Prostate gland (tissue), 2 donors: ENCODE measurements at regions not wholly inside any gene's neighbourhood (a gene's known extent, or its start where the extent isn't known, plus 50 kb on each side); places are given as distances from the start of the nearest gene placed in this dataset.

Experiments used
- POLR2A ChIP-seq: fragments of 450-650 bp; IDR thresholded peaks from one replicate; pipeline ENCODE4 v1.6.1; 2016; ENCODE audit warnings: antibody characterized with exemption, mild to moderate bottlenecking
- TF ChIP-seq, protein P1 (sequence below), 4 experiments: fragments of 200-600 bp in 2 of 4; fragments of 450-650 bp in 2 of 4; sonication (generic) in 2 of 4; IDR thresholded peaks; 1 replicate in 3 of 4; 2 replicates in 1 of 4; pipeline ENCODE4 v1.5.1; 2016 to 2019; ENCODE audit warnings: antibody characterized with exemption in 4 of 4, mild to moderate bottlenecking in 2 of 4, moderate library complexity in 2 of 4

DNA sequence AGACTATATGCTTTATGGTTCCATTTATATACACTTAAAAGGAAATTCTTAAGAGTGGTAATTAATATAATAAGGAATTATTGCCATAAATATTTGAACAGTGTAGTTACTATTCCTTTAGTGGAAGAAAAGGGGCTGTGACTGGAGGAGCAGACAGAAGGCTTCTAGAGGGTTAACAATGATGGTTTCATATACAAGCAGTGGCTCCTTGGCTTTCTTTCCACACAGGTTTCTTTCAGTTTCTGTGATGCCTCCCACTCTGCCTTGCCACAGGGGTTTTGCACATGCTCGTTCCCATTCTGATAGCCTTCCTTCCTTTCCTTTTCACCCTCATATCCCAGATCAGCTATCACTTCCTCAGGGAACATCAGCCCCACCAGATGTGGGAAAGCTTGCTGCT lies 108.8 kb upstream of the LYSMD4 start:
- TF ChIP-seq, protein P1, sequence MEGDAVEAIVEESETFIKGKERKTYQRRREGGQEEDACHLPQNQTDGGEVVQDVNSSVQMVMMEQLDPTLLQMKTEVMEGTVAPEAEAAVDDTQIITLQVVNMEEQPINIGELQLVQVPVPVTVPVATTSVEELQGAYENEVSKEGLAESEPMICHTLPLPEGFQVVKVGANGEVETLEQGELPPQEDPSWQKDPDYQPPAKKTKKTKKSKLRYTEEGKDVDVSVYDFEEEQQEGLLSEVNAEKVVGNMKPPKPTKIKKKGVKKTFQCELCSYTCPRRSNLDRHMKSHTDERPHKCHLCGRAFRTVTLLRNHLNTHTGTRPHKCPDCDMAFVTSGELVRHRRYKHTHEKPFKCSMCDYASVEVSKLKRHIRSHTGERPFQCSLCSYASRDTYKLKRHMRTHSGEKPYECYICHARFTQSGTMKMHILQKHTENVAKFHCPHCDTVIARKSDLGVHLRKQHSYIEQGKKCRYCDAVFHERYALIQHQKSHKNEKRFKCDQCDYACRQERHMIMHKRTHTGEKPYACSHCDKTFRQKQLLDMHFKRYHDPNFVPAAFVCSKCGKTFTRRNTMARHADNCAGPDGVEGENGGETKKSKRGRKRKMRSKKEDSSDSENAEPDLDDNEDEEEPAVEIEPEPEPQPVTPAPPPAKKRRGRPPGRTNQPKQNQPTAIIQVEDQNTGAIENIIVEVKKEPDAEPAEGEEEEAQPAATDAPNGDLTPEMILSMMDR (IDR thresholded peaks at IDR 0.05) = no peak
- no peak for TF ChIP-seq POLR2A
